ENCODE measurements at regions not wholly inside any gene's neighbourhood (a gene's known extent, or its start where the extent isn't known, plus 50 kb on each side); places are given as distances from the start of the nearest gene placed in this dataset.

DNA sequence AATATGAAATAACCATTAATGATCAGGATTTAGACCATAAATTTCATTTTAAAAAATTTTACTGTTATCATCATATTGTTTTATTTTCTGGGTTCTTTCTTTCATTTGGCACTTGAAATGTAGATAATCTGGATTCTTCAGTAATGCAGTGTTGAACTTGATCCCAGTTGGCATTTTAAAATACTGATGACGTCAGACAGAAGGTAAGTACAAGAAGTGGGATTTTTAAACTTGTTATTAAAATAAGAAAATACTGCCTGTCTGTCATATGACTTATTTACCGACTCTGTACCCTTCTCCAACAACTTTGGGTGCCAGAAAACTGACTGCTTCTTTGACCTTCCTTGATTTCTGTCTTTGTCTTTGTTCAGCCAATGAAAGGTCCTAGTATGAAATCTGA lies 415.1 kb upstream of the NEGR1 start:
- no peak for TF ChIP-seq POLR2A (IDR thresholded peaks at IDR 0.05; ENCODE audit: low read depth, low read length)
- TF ChIP-seq RCOR1 (conservative IDR thresholded peaks at IDR 0.05; ENCODE audit: low read depth, low read length), result no peak
- TF ChIP-seq, protein P1, sequence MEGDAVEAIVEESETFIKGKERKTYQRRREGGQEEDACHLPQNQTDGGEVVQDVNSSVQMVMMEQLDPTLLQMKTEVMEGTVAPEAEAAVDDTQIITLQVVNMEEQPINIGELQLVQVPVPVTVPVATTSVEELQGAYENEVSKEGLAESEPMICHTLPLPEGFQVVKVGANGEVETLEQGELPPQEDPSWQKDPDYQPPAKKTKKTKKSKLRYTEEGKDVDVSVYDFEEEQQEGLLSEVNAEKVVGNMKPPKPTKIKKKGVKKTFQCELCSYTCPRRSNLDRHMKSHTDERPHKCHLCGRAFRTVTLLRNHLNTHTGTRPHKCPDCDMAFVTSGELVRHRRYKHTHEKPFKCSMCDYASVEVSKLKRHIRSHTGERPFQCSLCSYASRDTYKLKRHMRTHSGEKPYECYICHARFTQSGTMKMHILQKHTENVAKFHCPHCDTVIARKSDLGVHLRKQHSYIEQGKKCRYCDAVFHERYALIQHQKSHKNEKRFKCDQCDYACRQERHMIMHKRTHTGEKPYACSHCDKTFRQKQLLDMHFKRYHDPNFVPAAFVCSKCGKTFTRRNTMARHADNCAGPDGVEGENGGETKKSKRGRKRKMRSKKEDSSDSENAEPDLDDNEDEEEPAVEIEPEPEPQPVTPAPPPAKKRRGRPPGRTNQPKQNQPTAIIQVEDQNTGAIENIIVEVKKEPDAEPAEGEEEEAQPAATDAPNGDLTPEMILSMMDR (IDR thresholded peaks at IDR 0.05 in 2 of 3, conservative IDR thresholded peaks at IDR 0.05 in 1 of 3; ENCODE audit: control insufficient read depth in 2 of 3, extremely low read depth in 1 of 3, insufficient read depth in 1 of 3, low read depth in 3 of 3, low read length in 3 of 3), result no peak
- no peak for TF ChIP-seq CEBPB (IDR thresholded peaks at IDR 0.05; ENCODE audit: borderline replicate concordance in 1 of 2, low read depth in 2 of 2, low read length in 2 of 2)
- TF ChIP-seq, protein P2, sequence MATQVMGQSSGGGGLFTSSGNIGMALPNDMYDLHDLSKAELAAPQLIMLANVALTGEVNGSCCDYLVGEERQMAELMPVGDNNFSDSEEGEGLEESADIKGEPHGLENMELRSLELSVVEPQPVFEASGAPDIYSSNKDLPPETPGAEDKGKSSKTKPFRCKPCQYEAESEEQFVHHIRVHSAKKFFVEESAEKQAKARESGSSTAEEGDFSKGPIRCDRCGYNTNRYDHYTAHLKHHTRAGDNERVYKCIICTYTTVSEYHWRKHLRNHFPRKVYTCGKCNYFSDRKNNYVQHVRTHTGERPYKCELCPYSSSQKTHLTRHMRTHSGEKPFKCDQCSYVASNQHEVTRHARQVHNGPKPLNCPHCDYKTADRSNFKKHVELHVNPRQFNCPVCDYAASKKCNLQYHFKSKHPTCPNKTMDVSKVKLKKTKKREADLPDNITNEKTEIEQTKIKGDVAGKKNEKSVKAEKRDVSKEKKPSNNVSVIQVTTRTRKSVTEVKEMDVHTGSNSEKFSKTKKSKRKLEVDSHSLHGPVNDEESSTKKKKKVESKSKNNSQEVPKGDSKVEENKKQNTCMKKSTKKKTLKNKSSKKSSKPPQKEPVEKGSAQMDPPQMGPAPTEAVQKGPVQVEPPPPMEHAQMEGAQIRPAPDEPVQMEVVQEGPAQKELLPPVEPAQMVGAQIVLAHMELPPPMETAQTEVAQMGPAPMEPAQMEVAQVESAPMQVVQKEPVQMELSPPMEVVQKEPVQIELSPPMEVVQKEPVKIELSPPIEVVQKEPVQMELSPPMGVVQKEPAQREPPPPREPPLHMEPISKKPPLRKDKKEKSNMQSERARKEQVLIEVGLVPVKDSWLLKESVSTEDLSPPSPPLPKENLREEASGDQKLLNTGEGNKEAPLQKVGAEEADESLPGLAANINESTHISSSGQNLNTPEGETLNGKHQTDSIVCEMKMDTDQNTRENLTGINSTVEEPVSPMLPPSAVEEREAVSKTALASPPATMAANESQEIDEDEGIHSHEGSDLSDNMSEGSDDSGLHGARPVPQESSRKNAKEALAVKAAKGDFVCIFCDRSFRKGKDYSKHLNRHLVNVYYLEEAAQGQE (IDR thresholded peaks at IDR 0.05; ENCODE audit: low read depth, low read length), result no peak
- TF ChIP-seq SP1 (IDR thresholded peaks at IDR 0.05; ENCODE audit: low read depth, low read length), result no peak
